HG02981 (cell line): ENCODE measurements at regions not wholly inside any gene's neighbourhood (a gene's known extent, or its start where the extent isn't known, plus 50 kb on each side); places are given as distances from the start of the nearest gene placed in this dataset.
A peak's percentile ranks its signal among the peaks of the same experiment; 100 is the strongest.

Source experiments
- ATAC-seq: cut with Tn5 transposase; IDR thresholded peaks from one replicate; pipeline ENCODE4 v1.9.1; 2021; ENCODE audit warnings: mild to moderate bottlenecking, moderate library complexity; ENCODE audit not compliant: unreplicated experiment

DNA sequence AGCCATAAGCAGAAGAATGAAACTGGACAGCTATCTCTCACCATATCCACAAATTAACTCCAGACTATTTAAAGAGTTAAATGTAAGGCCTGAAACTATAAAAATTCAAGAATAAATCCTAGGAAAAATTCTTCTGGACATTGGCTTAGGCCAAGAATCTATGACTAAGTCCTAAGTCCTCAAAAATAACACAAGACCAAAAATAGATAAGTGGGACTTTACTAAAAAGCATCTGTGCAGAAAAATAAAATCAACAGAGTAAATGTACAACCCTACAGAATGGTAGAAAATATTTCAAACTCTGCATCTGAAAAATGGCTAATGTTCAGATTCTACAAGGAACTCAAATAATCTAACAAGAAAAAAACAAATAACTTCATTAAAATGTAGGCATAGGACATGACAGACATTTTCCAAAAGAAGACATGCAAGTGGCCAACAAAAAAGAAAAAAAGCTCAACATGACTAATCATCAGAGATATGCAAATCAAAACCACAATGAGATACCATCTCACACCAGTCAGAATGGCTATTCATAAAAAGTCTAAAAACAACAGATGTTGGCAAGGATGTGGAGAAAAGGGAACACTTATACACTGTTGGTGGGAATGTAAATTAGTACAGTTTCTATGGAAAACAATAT lies 61.0 kb upstream of the PPFIA2 start:
- ATAC-seq, result no peak

DNA sequence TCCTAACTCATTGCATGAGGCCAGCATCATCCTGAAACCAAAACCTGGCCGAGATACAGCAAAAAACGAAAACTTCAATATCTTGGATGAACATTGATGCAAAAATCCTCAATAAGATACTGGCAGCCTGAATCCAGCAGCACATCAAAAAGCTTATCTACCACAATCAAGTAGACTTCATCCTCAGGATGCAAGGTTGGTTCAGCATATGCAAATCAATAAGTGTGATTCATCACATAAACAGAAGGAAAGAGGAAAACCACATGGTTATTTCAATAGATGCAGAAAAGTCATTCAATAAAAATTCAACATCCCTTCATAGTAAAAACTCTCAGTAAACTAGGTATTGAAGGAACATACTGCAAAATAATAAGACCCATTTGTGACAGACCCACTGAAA lies 56.5 kb upstream of the PPFIA2 start:
- no peak for ATAC-seq

DNA sequence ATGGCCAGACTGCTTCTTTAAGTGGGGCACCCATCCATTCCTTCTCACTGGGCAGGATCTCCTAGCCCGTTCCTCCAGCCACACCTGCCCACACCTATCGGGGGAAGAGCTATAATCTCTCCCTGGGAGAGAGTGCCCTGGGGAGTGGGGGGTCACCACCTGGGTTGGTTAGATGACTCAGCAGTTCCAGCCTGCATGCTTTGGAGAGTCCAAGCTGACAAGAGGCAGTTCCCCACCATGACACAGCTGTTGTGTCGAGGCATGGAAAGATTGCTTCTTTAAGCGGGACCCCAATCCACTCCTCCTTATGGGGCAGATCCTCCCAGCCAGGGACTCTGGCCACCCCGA lies 52.6 kb upstream of the PPFIA2 start:
- ATAC-seq, result no peak

GRCh38 chr12:81811061-81811777 lies 52.1 kb upstream of the PPFIA2 start:
- no peak for ATAC-seq

GRCh38 chr12:81809829-81810595 lies 50.9 kb upstream of the PPFIA2 start:
- ATAC-seq, result peak; percentile 83

- ATAC-seq, result no peak
Observed at GRCh38 chr12:81809113-81809777, 50.1 kb upstream of the PPFIA2 start.
